ENCODE measurements at regions not wholly inside any gene's neighbourhood (a gene's known extent, or its start where the extent isn't known, plus 50 kb on each side); places are given as distances from the start of the nearest gene placed in this dataset.

DNA sequence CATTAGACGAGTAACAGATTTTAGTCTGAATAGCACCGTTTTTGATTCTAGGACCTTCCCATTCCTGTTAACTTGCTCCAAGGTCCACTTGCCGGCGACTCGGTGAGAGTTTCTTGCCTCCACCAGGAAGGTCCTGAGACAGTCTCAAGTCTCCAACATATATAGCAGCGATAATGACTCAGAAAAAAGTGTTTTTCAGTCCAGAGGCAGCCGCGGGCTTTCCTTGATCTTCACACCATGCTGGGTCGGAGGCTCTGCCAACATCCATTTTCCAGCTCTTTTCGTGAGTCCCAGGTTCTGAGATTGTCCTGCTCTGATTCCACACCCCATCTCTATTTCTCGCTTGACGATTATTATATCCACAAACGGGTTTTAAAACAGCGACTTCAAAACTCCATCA, 170.5 kb downstream of the GPX5 start:
- no peak for TF ChIP-seq CTCF (IDR thresholded peaks at IDR 0.05; ENCODE audit: poor library complexity)
- TF ChIP-seq EZH2 (IDR thresholded peaks at IDR 0.05; ENCODE audit: borderline replicate concordance) = no peak

All from hepatocyte (in vitro differentiated cells).